HCT116 (cell line): ENCODE measurements at regions not wholly inside any gene's neighbourhood (a gene's known extent, or its start where the extent isn't known, plus 50 kb on each side); places are given as distances from the start of the nearest gene placed in this dataset.

ENCODE experiments used
- ATAC-seq: fragments of 200-7000 bp; cut with Tn5 transposase; 2 replicates; pipeline ENCODE4 v1.9.1; 2020; ENCODE audit warnings: mild to moderate bottlenecking, moderate library complexity
- BruUV-seq: library from RNA; stranded (reverse); fragments of 400-500 nt; replicated peaks from 2 replicates; lab custom pipeline; 2021; lab: Mats Ljungman, UMichigan
- CTCF ChIA-PET: fragments of 300-600 bp; sonication (Branson Sonifier 250); formaldehyde crosslinking; loops from one replicate; lab custom pipeline; 2021; ENCODE audit warnings: antibody characterized with exemption; lab: Charles Lee
- POLR2A ChIA-PET: fragments of 300-600, 350-600 bp; sonication (Branson Sonifier 250); formaldehyde crosslinking; loops from one replicate; lab custom pipeline; 2021; ENCODE audit warnings: antibody characterized with exemption; lab: Charles Lee
- RAD21 ChIA-PET, 2 experiments: fragments of 300-600 bp; sonication (Branson Sonifier 250); formaldehyde crosslinking; loops; one replicate each; lab custom pipeline; 2023; ENCODE audit warnings: low total read pairs in 2 of 2; ENCODE audit not compliant: uncharacterized antibody in 2 of 2, unreplicated experiment in 2 of 2, low non-redundant PET in 1 of 2; lab: Charles Lee
- DNase-seq: peaks from one replicate; pipeline ENCODE4 v3.0.0-alpha.2; 2010; ENCODE audit warnings: low read depth, low spot score
- H2AFZ ChIP-seq: fragments of 200-600 bp; shearing (Covaris generic), sonication (generic); 2 replicates; pipeline ENCODE4 v1.6.1; 2017; ENCODE audit warnings: low read depth, mixed run types, mixed read lengths, antibody characterized with exemption, low read length; ENCODE audit not compliant: poor library complexity, severe bottlenecking
- H3K27ac ChIP-seq: 2 replicates; pipeline ENCODE4 v1.5.1; 2012; ENCODE audit warnings: low read depth, low read length
- H3K27me3 ChIP-seq: fragments of 200-600 bp; sonication (generic); 2 replicates; pipeline ENCODE4 v1.6.1; 2016; ENCODE audit warnings: mixed run types, low read length, mixed read lengths; ENCODE audit not compliant: insufficient read depth
- H3K36me3 ChIP-seq, 2 experiments: fragments of 200-500 bp in 1 of 2; fragments of 200-600 bp in 1 of 2; sonication (Bioruptor generic) in 1 of 2; sonication (generic) in 1 of 2; 2 replicates each; pipeline versions ENCODE4 v1.5.1 to v1.6.1; 2014 to 2016; ENCODE audit warnings: low read length in 2 of 2, inconsistent platforms in 1 of 2, mixed read lengths in 1 of 2, mixed run types in 1 of 2; ENCODE audit not compliant: insufficient read depth in 2 of 2, control insufficient read depth in 1 of 2
- H3K4me1 ChIP-seq, 2 experiments: fragments of 200-600 bp in 1 of 2; sonication (generic) in 1 of 2; 2 replicates each; pipeline versions ENCODE4 v1.5.1 to v1.6.1; 2012 to 2017; ENCODE audit warnings: low read length in 2 of 2, inconsistent platforms in 1 of 2, mild to moderate bottlenecking in 1 of 2, mixed read lengths in 1 of 2, mixed run types in 1 of 2, moderate library complexity in 1 of 2; ENCODE audit not compliant: insufficient read depth in 2 of 2, control insufficient read depth in 1 of 2
- H3K4me2 ChIP-seq: fragments of 200-600 bp; sonication (generic); 2 replicates; pipeline ENCODE4 v1.6.1; 2017; ENCODE audit warnings: mixed run types, low read length, mixed read lengths
- H3K4me3 ChIP-seq, 2 experiments: fragments of 200-600 bp in 1 of 2; sonication (generic) in 1 of 2; replicated peaks in 1 of 2; 2 replicates each; pipeline ENCODE4 v1.5.1; 2011 to 2016; ENCODE audit warnings: low read length in 2 of 2, control low read depth in 1 of 2, low read depth in 1 of 2, mild to moderate bottlenecking in 1 of 2, mixed read lengths in 1 of 2, mixed run types in 1 of 2
- H3K79me2 ChIP-seq: fragments of 200-600 bp; sonication (generic); 2 replicates; pipeline ENCODE4 v1.6.1; 2017; ENCODE audit warnings: mild to moderate bottlenecking, mixed run types, low read length, moderate library complexity, mixed read lengths; ENCODE audit not compliant: insufficient read depth
- H3K9ac ChIP-seq: fragments of 200-600 bp; sonication (generic); 2 replicates; pipeline ENCODE4 v1.6.1; 2016; ENCODE audit warnings: low read length, mixed read lengths
- H3K9me2 ChIP-seq: fragments of 200-600 bp; sonication (generic), shearing (Covaris generic); 2 replicates; pipeline ENCODE4 v1.6.1; 2017; ENCODE audit warnings: mixed run types, mild to moderate bottlenecking, moderate library complexity; ENCODE audit not compliant: insufficient read depth
- H3K9me3 ChIP-seq, 2 experiments: fragments of 200-500 bp in 1 of 2; fragments of 200-600 bp in 1 of 2; sonication (Bioruptor generic) in 1 of 2; sonication (generic) in 1 of 2; 2 replicates each; pipeline ENCODE4 v1.6.1; 2014 to 2017; ENCODE audit warnings: low read length in 2 of 2, mixed read lengths in 2 of 2, inconsistent platforms in 1 of 2, low read depth in 1 of 2, mild to moderate bottlenecking in 1 of 2, mixed run types in 1 of 2, moderate library complexity in 1 of 2; ENCODE audit not compliant: control insufficient read depth in 1 of 2, insufficient read depth in 1 of 2
- H4K20me1 ChIP-seq: fragments of 200-600 bp; sonication (generic), shearing (Covaris generic); 2 replicates; pipeline ENCODE4 v1.6.1; 2017; ENCODE audit warnings: mixed run types, mild to moderate bottlenecking, moderate library complexity; ENCODE audit not compliant: insufficient read depth
- EZH2 ChIP-seq: fragments of 200-600 bp; sonication (generic); IDR thresholded peaks from 2 replicates; pipeline ENCODE4 v1.6.1; 2017; ENCODE audit warnings: antibody characterized with exemption, mixed run types
- EZH2phosphoT487 ChIP-seq: fragments of 200-600 bp; IDR thresholded peaks from 2 replicates; pipeline ENCODE4 v1.6.1; 2018; ENCODE audit warnings: antibody characterized with exemption, borderline replicate concordance
- FOSL1 ChIP-seq: IDR thresholded peaks from 2 replicates; pipeline ENCODE4 v1.6.1; 2012; ENCODE audit warnings: low read depth
- POLR2A ChIP-seq: IDR thresholded peaks from 2 replicates; pipeline ENCODE4 v1.7.0; 2011; ENCODE audit warnings: borderline replicate concordance; ENCODE audit not compliant: insufficient read depth, insufficient read length; ENCODE audit errors: extremely low read depth
- POLR2AphosphoS5 ChIP-seq: IDR thresholded peaks from 2 replicates; pipeline ENCODE4 v1.6.1; 2011; ENCODE audit warnings: mild to moderate bottlenecking, low read depth, low read length, moderate library complexity
- RAD21 ChIP-seq: IDR thresholded peaks from 2 replicates; pipeline ENCODE4 v1.6.1; 2012; ENCODE audit warnings: low read depth, mild to moderate bottlenecking
- SIN3A ChIP-seq: IDR thresholded peaks from 2 replicates; pipeline ENCODE4 v1.6.1; 2012; ENCODE audit warnings: low read depth
- SP1 ChIP-seq: IDR thresholded peaks from 2 replicates; pipeline ENCODE4 v1.6.1; 2012; ENCODE audit warnings: low read depth
- TCF7L2 ChIP-seq: IDR thresholded peaks from 2 replicates; pipeline ENCODE4 v1.7.0; 2011; ENCODE audit warnings: borderline replicate concordance, inconsistent platforms; ENCODE audit not compliant: insufficient read depth, insufficient read length; ENCODE audit errors: extremely low read depth
- intact Hi-C: fragments of 100-400 bp; cut with micrococcal nuclease; formaldehyde crosslinking; loops from 2 replicates; pipeline ENCODE4 v1.10.0; 2022
- TF ChIP-seq, protein P1 (sequence below): IDR thresholded peaks from 2 replicates; pipeline ENCODE4 v1.6.1; 2012
- TF ChIP-seq, protein P2 (sequence below): IDR thresholded peaks from 2 replicates; pipeline ENCODE4 v1.6.1; 2011; ENCODE audit warnings: mild to moderate bottlenecking, low read length, moderate library complexity; ENCODE audit not compliant: insufficient replicate concordance; ENCODE audit errors: extremely low read depth
- TF ChIP-seq, protein P3 (sequence below): IDR thresholded peaks from 2 replicates; pipeline ENCODE4 v1.6.1; 2012
- TF ChIP-seq, protein P4 (sequence below), 3 experiments: fragments of 200-600 bp in 1 of 3; sonication (generic) in 1 of 3; IDR thresholded peaks in 2 of 3; conservative IDR thresholded peaks in 1 of 3; 2 replicates each; pipeline ENCODE4 v1.5.1; 2012 to 2017; ENCODE audit warnings: low read depth in 2 of 3, low read length in 2 of 3, antibody characterized with exemption in 1 of 3, borderline replicate concordance in 1 of 3, control low read depth in 1 of 3, mild to moderate bottlenecking in 1 of 3, mixed read lengths in 1 of 3, mixed run types in 1 of 3, moderate library complexity in 1 of 3; ENCODE audit not compliant: insufficient read depth in 1 of 3
- TF ChIP-seq, protein P5 (sequence below): IDR thresholded peaks from 2 replicates; pipeline ENCODE4 v1.6.1; 2012; ENCODE audit warnings: low read depth

DNA sequence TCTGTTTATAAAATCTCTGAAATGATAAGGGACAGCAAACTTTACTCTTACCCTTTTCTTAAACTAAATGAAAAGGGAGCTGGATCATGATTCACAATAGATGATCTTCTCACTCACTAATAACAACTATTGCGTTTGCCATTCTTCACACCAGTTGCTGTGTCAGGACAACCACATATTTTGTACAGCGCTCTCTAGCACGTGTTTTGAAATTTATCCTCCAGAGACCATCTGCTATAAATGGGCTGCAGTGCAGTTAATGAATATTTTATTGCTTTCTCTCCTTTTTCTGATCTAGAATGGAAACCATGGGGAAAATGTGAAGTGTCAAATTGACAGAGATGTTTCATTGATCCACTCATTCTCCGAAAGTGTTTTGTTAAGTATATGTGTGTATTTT, 258.4 kb upstream of the CCNH start (continued):
- TF ChIP-seq EZH2phosphoT487 (no peak), RAD21 (no peak), POLR2AphosphoS5 (no peak), FOSL1 (no peak)
- TF ChIP-seq, protein P1, sequence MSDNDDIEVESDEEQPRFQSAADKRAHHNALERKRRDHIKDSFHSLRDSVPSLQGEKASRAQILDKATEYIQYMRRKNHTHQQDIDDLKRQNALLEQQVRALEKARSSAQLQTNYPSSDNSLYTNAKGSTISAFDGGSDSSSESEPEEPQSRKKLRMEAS, result no peak

DNA sequence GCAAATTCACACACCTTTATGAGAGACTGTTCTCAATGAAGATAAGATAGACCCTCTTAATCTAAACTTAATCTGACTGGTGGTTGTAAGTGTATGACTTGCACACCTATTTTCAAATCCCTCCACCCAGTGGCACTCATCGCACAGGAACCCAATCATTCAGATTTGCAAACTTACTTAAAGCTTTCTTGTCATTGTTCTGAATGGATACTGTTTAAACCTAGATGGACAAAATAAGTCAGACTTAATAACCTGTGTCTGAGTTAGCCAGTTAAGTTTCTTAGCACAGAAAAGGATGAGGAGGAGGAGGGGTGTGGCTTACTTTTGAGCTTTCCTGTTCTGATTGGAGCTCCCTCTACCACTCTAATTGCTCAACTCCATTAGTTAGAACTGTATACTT, 252.4 kb upstream of the CCNH start:
- Histone ChIP-seq H3K4me1 (no peaks in the 10 kb centered on the region), H3K4me3 (no peak overlapping the region), H3K36me3 (no peaks in the 10 kb centered on the region), H3K27me3 (no peaks in the 10 kb centered on the region), H3K79me2 (no peaks in the 10 kb centered on the region), H3K9ac (no peak overlapping the region), H3K27ac (no peak overlapping the region), H3K4me2 (no peak overlapping the region), H4K20me1 (no peaks in the 10 kb centered on the region), H3K9me3 (no peaks in the 10 kb centered on the region), H3K9me2 (0 out of 2 replicates have a peak, but pooled peaks cover 3% of the 10 kb centered on the region), H2AFZ (peak overlapping the region; percentile 19)
- TF ChIP-seq TCF7L2 (no peak), RAD21 (no peak), EZH2 (no peak), SP1 (no peak), SIN3A (no peak), POLR2A (no peak)
- TF ChIP-seq, protein P2, sequence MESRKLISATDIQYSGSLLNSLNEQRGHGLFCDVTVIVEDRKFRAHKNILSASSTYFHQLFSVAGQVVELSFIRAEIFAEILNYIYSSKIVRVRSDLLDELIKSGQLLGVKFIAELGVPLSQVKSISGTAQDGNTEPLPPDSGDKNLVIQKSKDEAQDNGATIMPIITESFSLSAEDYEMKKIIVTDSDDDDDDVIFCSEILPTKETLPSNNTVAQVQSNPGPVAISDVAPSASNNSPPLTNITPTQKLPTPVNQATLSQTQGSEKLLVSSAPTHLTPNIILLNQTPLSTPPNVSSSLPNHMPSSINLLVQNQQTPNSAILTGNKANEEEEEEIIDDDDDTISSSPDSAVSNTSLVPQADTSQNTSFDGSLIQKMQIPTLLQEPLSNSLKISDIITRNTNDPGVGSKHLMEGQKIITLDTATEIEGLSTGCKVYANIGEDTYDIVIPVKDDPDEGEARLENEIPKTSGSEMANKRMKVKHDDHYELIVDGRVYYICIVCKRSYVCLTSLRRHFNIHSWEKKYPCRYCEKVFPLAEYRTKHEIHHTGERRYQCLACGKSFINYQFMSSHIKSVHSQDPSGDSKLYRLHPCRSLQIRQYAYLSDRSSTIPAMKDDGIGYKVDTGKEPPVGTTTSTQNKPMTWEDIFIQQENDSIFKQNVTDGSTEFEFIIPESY, result no peak
- TF ChIP-seq, protein P3, sequence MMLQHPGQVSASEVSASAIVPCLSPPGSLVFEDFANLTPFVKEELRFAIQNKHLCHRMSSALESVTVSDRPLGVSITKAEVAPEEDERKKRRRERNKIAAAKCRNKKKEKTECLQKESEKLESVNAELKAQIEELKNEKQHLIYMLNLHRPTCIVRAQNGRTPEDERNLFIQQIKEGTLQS, result no peak
- TF ChIP-seq, protein P4, sequence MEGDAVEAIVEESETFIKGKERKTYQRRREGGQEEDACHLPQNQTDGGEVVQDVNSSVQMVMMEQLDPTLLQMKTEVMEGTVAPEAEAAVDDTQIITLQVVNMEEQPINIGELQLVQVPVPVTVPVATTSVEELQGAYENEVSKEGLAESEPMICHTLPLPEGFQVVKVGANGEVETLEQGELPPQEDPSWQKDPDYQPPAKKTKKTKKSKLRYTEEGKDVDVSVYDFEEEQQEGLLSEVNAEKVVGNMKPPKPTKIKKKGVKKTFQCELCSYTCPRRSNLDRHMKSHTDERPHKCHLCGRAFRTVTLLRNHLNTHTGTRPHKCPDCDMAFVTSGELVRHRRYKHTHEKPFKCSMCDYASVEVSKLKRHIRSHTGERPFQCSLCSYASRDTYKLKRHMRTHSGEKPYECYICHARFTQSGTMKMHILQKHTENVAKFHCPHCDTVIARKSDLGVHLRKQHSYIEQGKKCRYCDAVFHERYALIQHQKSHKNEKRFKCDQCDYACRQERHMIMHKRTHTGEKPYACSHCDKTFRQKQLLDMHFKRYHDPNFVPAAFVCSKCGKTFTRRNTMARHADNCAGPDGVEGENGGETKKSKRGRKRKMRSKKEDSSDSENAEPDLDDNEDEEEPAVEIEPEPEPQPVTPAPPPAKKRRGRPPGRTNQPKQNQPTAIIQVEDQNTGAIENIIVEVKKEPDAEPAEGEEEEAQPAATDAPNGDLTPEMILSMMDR (IDR thresholded peaks at IDR 0.05 in 2 of 3, conservative IDR thresholded peaks at IDR 0.05 in 1 of 3; ENCODE audit: borderline replicate concordance in 1 of 3, insufficient read depth in 1 of 3, low read depth in 2 of 3, low read length in 2 of 3), result no peak
- TF ChIP-seq, protein P5, sequence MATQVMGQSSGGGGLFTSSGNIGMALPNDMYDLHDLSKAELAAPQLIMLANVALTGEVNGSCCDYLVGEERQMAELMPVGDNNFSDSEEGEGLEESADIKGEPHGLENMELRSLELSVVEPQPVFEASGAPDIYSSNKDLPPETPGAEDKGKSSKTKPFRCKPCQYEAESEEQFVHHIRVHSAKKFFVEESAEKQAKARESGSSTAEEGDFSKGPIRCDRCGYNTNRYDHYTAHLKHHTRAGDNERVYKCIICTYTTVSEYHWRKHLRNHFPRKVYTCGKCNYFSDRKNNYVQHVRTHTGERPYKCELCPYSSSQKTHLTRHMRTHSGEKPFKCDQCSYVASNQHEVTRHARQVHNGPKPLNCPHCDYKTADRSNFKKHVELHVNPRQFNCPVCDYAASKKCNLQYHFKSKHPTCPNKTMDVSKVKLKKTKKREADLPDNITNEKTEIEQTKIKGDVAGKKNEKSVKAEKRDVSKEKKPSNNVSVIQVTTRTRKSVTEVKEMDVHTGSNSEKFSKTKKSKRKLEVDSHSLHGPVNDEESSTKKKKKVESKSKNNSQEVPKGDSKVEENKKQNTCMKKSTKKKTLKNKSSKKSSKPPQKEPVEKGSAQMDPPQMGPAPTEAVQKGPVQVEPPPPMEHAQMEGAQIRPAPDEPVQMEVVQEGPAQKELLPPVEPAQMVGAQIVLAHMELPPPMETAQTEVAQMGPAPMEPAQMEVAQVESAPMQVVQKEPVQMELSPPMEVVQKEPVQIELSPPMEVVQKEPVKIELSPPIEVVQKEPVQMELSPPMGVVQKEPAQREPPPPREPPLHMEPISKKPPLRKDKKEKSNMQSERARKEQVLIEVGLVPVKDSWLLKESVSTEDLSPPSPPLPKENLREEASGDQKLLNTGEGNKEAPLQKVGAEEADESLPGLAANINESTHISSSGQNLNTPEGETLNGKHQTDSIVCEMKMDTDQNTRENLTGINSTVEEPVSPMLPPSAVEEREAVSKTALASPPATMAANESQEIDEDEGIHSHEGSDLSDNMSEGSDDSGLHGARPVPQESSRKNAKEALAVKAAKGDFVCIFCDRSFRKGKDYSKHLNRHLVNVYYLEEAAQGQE, result no peak
- TF ChIP-seq, protein P1, result no peak
- no peak for DNase-seq
- intact Hi-C loops, result no loop called here
- BruUV-seq, result no TSS peak
- CTCF ChIA-PET, result no interaction called here
- no peak; the same call in 1 of the 2 replicates for ATAC-seq
- POLR2A ChIA-PET, result no interaction called here
- RAD21 ChIA-PET, result no interaction called here
